HG03565 (cell line): ENCODE measurements at regions not wholly inside any gene's neighbourhood (a gene's known extent, or its start where the extent isn't known, plus 50 kb on each side); places are given as distances from the start of the nearest gene placed in this dataset.
"Not testable (repeated sequence)": the region's sequence is repeated elsewhere in the genome, so short reads cannot be mapped to it uniquely, and the experiment has no call there.

Experiments used
- ATAC-seq: cut with Tn5 transposase; IDR thresholded peaks from one replicate; pipeline ENCODE4 v1.9.1; 2021; ENCODE audit warnings: mild to moderate bottlenecking, moderate library complexity; ENCODE audit not compliant: unreplicated experiment

- no peak for ATAC-seq
Measured at GRCh38 chr20:1757606-1758512, 100.3 kb upstream of the SIRPG start.

GRCh38 chr20:1757072-1757471, 99.5 kb upstream of the SIRPG start:
- ATAC-seq, result no peak

- no peak for ATAC-seq
Measured at GRCh38 chr20:1754749-1755148, 97.2 kb upstream of the SIRPG start.

- ATAC-seq, result no peak
Measured at GRCh38 chr20:1754306-1754705, 96.7 kb upstream of the SIRPG start.

- no peak for ATAC-seq
Measured at GRCh38 chr20:1752045-1752444, 94.5 kb upstream of the SIRPG start.

- ATAC-seq, result no peak
Measured at GRCh38 chr20:1748777-1749176, 91.2 kb upstream of the SIRPG start.

GRCh38 chr20:1747953-1748577, 90.5 kb upstream of the SIRPG start:
- ATAC-seq, result no peak

GRCh38 chr20:1742049-1742434, 84.5 kb upstream of the SIRPG start:
- not testable (repeated sequence) for ATAC-seq

- no peak for ATAC-seq
Measured at GRCh38 chr20:1741309-1742048, 83.9 kb upstream of the SIRPG start.

- ATAC-seq, result no peak
Measured at GRCh38 chr20:1737134-1737533, 79.6 kb upstream of the SIRPG start.

- no peak for ATAC-seq
Measured at GRCh38 chr20:1735417-1736089, 78.0 kb upstream of the SIRPG start.

- no peak for ATAC-seq
Measured at GRCh38 chr20:1734269-1734858, 76.8 kb upstream of the SIRPG start.

- ATAC-seq, result not testable (repeated sequence)
Measured at GRCh38 chr20:1731828-1732375, 74.3 kb upstream of the SIRPG start.

GRCh38 chr20:1730981-1731711, 73.6 kb upstream of the SIRPG start:
- not testable (repeated sequence) for ATAC-seq

GRCh38 chr20:1727303-1727702, 69.7 kb upstream of the SIRPG start:
- ATAC-seq, result not testable (repeated sequence)

- no peak for ATAC-seq
Measured at GRCh38 chr20:1724901-1725300, 67.3 kb upstream of the SIRPG start.

- ATAC-seq, result no peak
Measured at GRCh38 chr20:1722513-1723050, 65.0 kb upstream of the SIRPG start.

- no peak for ATAC-seq
Measured at GRCh38 chr20:1721687-1722512, 64.3 kb upstream of the SIRPG start.
